CD14-positive monocyte (primary cell): ENCODE measurements at regions not wholly inside any gene's neighbourhood (a gene's known extent, or its start where the extent isn't known, plus 50 kb on each side); places are given as distances from the start of the nearest gene placed in this dataset.

Source experiments
- DNase-seq, 3 donors: peaks; one replicate each; pipeline ENCODE4 v3.0.0-alpha.2; 2011 to 2022
- H2AFZ ChIP-seq: 2 replicates; pipeline ENCODE4 v1.6.0; 2012; ENCODE audit warnings: mild to moderate bottlenecking, low read depth, low read length, inconsistent platforms; ENCODE audit not compliant: insufficient read depth, poor library complexity, severe bottlenecking
- H3K27ac ChIP-seq, 2 donors: 1 replicate in 1 of 2; 2 replicates in 1 of 2; pipeline ENCODE4 v1.5.1; 2012 to 2013; ENCODE audit warnings: low read length in 2 of 2, control low read depth in 1 of 2, inconsistent platforms in 1 of 2, low read depth in 1 of 2, mild to moderate bottlenecking in 1 of 2
- H3K27me3 ChIP-seq, 2 donors: one replicate each; pipeline versions ENCODE4 v1.6.0 to v1.6.1; 2011 to 2013; ENCODE audit warnings: low read length in 2 of 2; ENCODE audit not compliant: control insufficient read depth in 2 of 2, insufficient read depth in 2 of 2
- H3K36me3 ChIP-seq, 2 donors: replicated peaks in 1 of 2; 1 replicate in 1 of 2; 2 replicates in 1 of 2; pipeline versions ENCODE4 v1.5.1 to v1.6.1; 2012 to 2013; ENCODE audit warnings: low read length in 2 of 2, control low read depth in 1 of 2, inconsistent platforms in 1 of 2, mild to moderate bottlenecking in 1 of 2; ENCODE audit not compliant: insufficient read depth in 2 of 2, control insufficient read depth in 1 of 2
- H3K4me1 ChIP-seq, 2 donors: 1 replicate in 1 of 2; 2 replicates in 1 of 2; pipeline versions ENCODE4 v1.5.1 to v1.6.1; 2012 to 2013; ENCODE audit warnings: low read length in 2 of 2, control low read depth in 1 of 2, inconsistent platforms in 1 of 2, mild to moderate bottlenecking in 1 of 2, moderate library complexity in 1 of 2; ENCODE audit not compliant: insufficient read depth in 2 of 2, control insufficient read depth in 1 of 2
- H3K4me2 ChIP-seq: replicated peaks from 2 replicates; pipeline ENCODE3; 2012; ENCODE audit warnings: low read length, moderate library complexity, mild to moderate bottlenecking; ENCODE audit not compliant: poor library complexity, severe bottlenecking; ENCODE audit errors: extremely low read depth
- H3K4me3 ChIP-seq, 3 experiments: fragments of 200-600 bp in 1 of 3; sonication (generic) in 1 of 3; replicated peaks in 1 of 3; 1 replicate in 2 of 3; 2 replicates in 1 of 3; pipeline ENCODE4 v1.5.1; 2011 to 2013; ENCODE audit warnings: low read length in 3 of 3, mild to moderate bottlenecking in 3 of 3, control low read depth in 2 of 3, low read depth in 2 of 3, inconsistent platforms in 1 of 3, moderate library complexity in 1 of 3
- H3K79me2 ChIP-seq: 2 replicates; pipeline ENCODE4 v1.6.0; 2012; ENCODE audit warnings: mild to moderate bottlenecking, control low read depth, inconsistent platforms, low read length, moderate library complexity; ENCODE audit not compliant: insufficient read depth
- H3K9ac ChIP-seq: 2 replicates; pipeline ENCODE4 v1.6.0; 2017; ENCODE audit warnings: low read length, mild to moderate bottlenecking; ENCODE audit not compliant: insufficient read depth, poor library complexity, severe bottlenecking
- H3K9me3 ChIP-seq, 2 donors: replicated peaks in 1 of 2; 1 replicate in 1 of 2; 2 replicates in 1 of 2; pipeline versions ENCODE4 v1.5.1 to v1.6.1; 2012 to 2013; ENCODE audit warnings: low read length in 2 of 2, control low read depth in 1 of 2; ENCODE audit not compliant: control insufficient read depth in 1 of 2, insufficient read depth in 1 of 2
- H4K20me1 ChIP-seq: 2 replicates; pipeline ENCODE4 v1.6.0; 2012; ENCODE audit warnings: mild to moderate bottlenecking, low read length, control low read depth, moderate library complexity; ENCODE audit not compliant: insufficient read depth
- H3K27ac Mint-ChIP-seq, 7 donors: one replicate each; pipeline ENCODE4 v1.8.0; 2020; ENCODE audit warnings: mild to moderate bottlenecking in 7 of 7, mixed read lengths in 7 of 7, moderate library complexity in 6 of 7, inconsistent platforms in 2 of 7
- H3K27me3 Mint-ChIP-seq, 3 donors: one replicate each; pipeline ENCODE4 v1.8.0; 2021 to 2022; ENCODE audit warnings: low read depth in 3 of 3, mild to moderate bottlenecking in 3 of 3, mixed read lengths in 3 of 3, moderate library complexity in 3 of 3, inconsistent platforms in 1 of 3
- H3K36me3 Mint-ChIP-seq, 2 donors: one replicate each; pipeline ENCODE4 v1.8.0; 2020; ENCODE audit warnings: mixed read lengths in 2 of 2, inconsistent platforms in 1 of 2, mild to moderate bottlenecking in 1 of 2
- H3K4me1 Mint-ChIP-seq: one replicate; pipeline ENCODE4 v1.8.0; 2020; ENCODE audit warnings: mild to moderate bottlenecking, mixed read lengths
- H3K4me3 Mint-ChIP-seq, 2 donors: one replicate each; pipeline ENCODE4 v1.8.0; 2020; ENCODE audit warnings: mild to moderate bottlenecking in 2 of 2, mixed read lengths in 2 of 2, moderate library complexity in 1 of 2
- H3K9me3 Mint-ChIP-seq, 7 donors: one replicate each; pipeline ENCODE4 v1.8.0; 2020 to 2022; ENCODE audit warnings: mixed read lengths in 7 of 7, mild to moderate bottlenecking in 6 of 7, moderate library complexity in 6 of 7, inconsistent platforms in 2 of 7
- WGBS: methylation state at CpG from one replicate; pipeline ENCODE4 v1.1.5; 2013; ENCODE audit warnings: missing lambda C conversion rate; ENCODE audit not compliant: insufficient coverage; 5-methylcytosine and 5-hydroxymethylcytosine counted together
- intact Hi-C, 2 donors: fragments of 100-400 bp; cut with micrococcal nuclease; formaldehyde crosslinking; loops; one replicate each; pipeline versions ENCODE4 v1.15.0 to v1.15.1; 2023
- TF ChIP-seq, protein P1 (sequence below): fragments of 200-600 bp; IDR thresholded peaks from one replicate; pipeline ENCODE4 v1.8.0; 2022; ENCODE audit warnings: antibody characterized with exemption, mild to moderate bottlenecking

DNA sequence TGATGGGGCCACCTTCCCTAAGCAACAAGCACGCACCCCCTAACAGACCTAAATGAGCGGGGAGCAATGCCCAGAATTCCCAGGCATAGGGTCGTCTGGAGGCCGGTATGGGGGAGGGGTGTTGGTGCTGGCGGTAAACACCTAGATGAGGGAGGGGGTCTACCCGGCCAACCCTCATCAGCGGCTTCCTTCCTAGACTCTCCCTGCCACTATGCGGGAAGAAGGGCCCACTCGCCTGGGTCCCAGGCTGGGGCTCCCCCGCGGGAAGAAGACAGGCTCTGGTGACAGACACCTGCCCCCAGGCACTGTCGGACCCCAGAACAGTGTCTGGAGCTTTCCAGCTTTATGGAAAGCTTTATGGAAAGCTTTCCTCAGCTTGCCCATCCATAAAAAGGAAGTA is 519.0 kb upstream of the SEMA6A start:
- no peak overlapping the region for H3K9ac ChIP-seq
- no peaks in the 10 kb centered on the region for H4K20me1 ChIP-seq
- intact Hi-C loops = no loop called here
- TF ChIP-seq, protein P1, sequence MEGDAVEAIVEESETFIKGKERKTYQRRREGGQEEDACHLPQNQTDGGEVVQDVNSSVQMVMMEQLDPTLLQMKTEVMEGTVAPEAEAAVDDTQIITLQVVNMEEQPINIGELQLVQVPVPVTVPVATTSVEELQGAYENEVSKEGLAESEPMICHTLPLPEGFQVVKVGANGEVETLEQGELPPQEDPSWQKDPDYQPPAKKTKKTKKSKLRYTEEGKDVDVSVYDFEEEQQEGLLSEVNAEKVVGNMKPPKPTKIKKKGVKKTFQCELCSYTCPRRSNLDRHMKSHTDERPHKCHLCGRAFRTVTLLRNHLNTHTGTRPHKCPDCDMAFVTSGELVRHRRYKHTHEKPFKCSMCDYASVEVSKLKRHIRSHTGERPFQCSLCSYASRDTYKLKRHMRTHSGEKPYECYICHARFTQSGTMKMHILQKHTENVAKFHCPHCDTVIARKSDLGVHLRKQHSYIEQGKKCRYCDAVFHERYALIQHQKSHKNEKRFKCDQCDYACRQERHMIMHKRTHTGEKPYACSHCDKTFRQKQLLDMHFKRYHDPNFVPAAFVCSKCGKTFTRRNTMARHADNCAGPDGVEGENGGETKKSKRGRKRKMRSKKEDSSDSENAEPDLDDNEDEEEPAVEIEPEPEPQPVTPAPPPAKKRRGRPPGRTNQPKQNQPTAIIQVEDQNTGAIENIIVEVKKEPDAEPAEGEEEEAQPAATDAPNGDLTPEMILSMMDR = no peak
- H3K27ac ChIP-seq = no peak overlapping the region
- H2AFZ ChIP-seq = no peak overlapping the region
- Mint-ChIP-seq H3K36me3 (no peaks in the 10 kb centered on the region), H3K4me3 (no peak overlapping the region), H3K27ac (no peak overlapping the region), H3K9me3 (peaks cover 7 to 18% (median 11%) of the 10 kb centered on the region in 7 donors), H3K4me1 (no peaks in the 10 kb centered on the region), H3K27me3 (no peaks in the 10 kb centered on the region)
- peaks cover 13 to 14% of the 10 kb centered on the region in 2 donors for H3K9me3 ChIP-seq
- no peaks in the 10 kb centered on the region for H3K27me3 ChIP-seq
- H3K79me2 ChIP-seq = no peaks in the 10 kb centered on the region
- no peaks in the 10 kb centered on the region for H3K4me1 ChIP-seq
- WGBS = 92% methylated on average over 6 of the region's 12 CpGs
- no peaks in the 10 kb centered on the region for H3K36me3 ChIP-seq
- no peak for DNase-seq
- H3K4me2 ChIP-seq = no peak overlapping the region
- no peak overlapping the region for H3K4me3 ChIP-seq

DNA sequence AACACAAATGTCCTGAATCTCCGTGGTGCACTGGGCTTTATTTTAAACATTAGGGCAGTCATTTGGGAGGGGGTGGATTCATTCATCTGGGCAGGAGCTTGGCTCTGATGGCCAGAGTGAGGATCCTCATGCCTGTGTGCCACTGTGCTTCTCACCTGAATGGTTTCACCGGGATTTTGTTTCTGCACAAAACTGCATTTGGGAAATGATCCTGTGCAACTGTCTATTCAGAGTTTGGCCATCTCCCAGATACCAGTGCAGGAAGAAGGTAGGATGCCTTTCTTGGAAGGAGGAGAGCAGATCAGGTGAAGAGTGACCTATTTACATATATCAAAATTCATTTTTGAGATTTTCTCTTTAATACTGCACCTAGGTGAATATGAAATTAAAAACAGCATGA is 514.4 kb upstream of the SEMA6A start:
- Histone ChIP-seq H4K20me1 (no peaks in the 10 kb centered on the region), H3K4me1 (no peaks in the 10 kb centered on the region), H3K27me3 (no peaks in the 10 kb centered on the region), H3K4me3 (no peak overlapping the region), H3K79me2 (no peaks in the 10 kb centered on the region), H3K36me3 (no peaks in the 10 kb centered on the region), H2AFZ (no peak overlapping the region), H3K4me2 (no peak overlapping the region), H3K9me3 (peaks cover 7 to 8% of the 10 kb centered on the region in 2 donors), H3K27ac (no peak overlapping the region), H3K9ac (no peak overlapping the region)
- intact Hi-C loops = no loop called here
- TF ChIP-seq, protein P1 = no peak
- Mint-ChIP-seq H3K36me3 (no peaks in the 10 kb centered on the region), H3K27ac (no peak overlapping the region), H3K9me3 (peaks cover 2 to 11% (median 7%) of the 10 kb centered on the region in 7 donors), H3K4me3 (no peak overlapping the region), H3K27me3 (no peaks in the 10 kb centered on the region), H3K4me1 (no peaks in the 10 kb centered on the region)
- 94% methylated on average over 2 of the region's 2 CpGs for WGBS
- no peak for DNase-seq
